GM23338 (cell line): ENCODE measurements at regions not wholly inside any gene's neighbourhood (a gene's known extent, or its start where the extent isn't known, plus 50 kb on each side); places are given as distances from the start of the nearest gene placed in this dataset.

Experiments
- ATAC-seq: fragments of 200-7000 bp; cut with Tn5 transposase; 3 replicates; pipeline ENCODE4 v1.9.1; 2020
- DNase-seq: peaks from one replicate; pipeline ENCODE4 v3.0.0-alpha.2; 2015; ENCODE audit warnings: low spot score
- H2AFZ ChIP-seq: fragments of 200-600 bp; sonication (generic); 2 replicates; pipeline ENCODE4 v1.8.0; 2016; ENCODE audit warnings: antibody characterized with exemption, mild to moderate bottlenecking, moderate library complexity
- H3F3A ChIP-seq: fragments of 200-600 bp; sonication (generic); replicated peaks from 2 replicates; pipeline ENCODE4 v1.8.0; 2017; ENCODE audit warnings: antibody characterized with exemption, mixed run types, low read depth
- H3K27ac ChIP-seq: fragments of 200-600 bp; sonication (generic); 2 replicates; pipeline ENCODE4 v1.6.1; 2016; ENCODE audit warnings: low read depth
- H3K27me3 ChIP-seq: fragments of 200-600 bp; sonication (generic); 2 replicates; pipeline ENCODE4 v1.8.0; 2016; ENCODE audit warnings: mild to moderate bottlenecking, mixed run types, moderate library complexity; ENCODE audit not compliant: insufficient read depth
- H3K36me3 ChIP-seq: fragments of 200-600 bp; sonication (generic); 2 replicates; pipeline ENCODE4 v1.8.0; 2016; ENCODE audit warnings: mild to moderate bottlenecking; ENCODE audit not compliant: insufficient read depth
- H3K4me1 ChIP-seq: fragments of 200-600 bp; sonication (generic); 2 replicates; pipeline ENCODE4 v1.8.0; 2016; ENCODE audit warnings: mild to moderate bottlenecking, moderate library complexity; ENCODE audit not compliant: insufficient read depth
- H3K4me2 ChIP-seq: fragments of 200-600 bp; sonication (generic); 2 replicates; pipeline ENCODE4 v1.7.1; 2017; ENCODE audit warnings: mixed run types
- H3K4me3 ChIP-seq: fragments of 200-600 bp; sonication (generic); 2 replicates; pipeline ENCODE4 v1.6.1; 2016; ENCODE audit warnings: mixed run types
- H3K79me2 ChIP-seq: fragments of 200-600 bp; sonication (generic); replicated peaks from 2 replicates; pipeline ENCODE4 v1.8.0; 2017; ENCODE audit warnings: mild to moderate bottlenecking; ENCODE audit not compliant: insufficient read depth
- H3K9me2 ChIP-seq: fragments of 200-600 bp; sonication (generic); 2 replicates; pipeline ENCODE4 v1.8.0; 2017; ENCODE audit not compliant: insufficient read depth
- H4K20me1 ChIP-seq: fragments of 200-600 bp; sonication (generic); replicated peaks from 2 replicates; pipeline ENCODE4 v1.8.0; 2017; ENCODE audit warnings: mild to moderate bottlenecking; ENCODE audit not compliant: insufficient read depth
- H3K27ac Mint-ChIP-seq: 2 replicates; pipeline ENCODE4 v1.8.0; 2020; ENCODE audit warnings: inconsistent platforms, mild to moderate bottlenecking, moderate library complexity, mixed read lengths
- H3K27me3 Mint-ChIP-seq: 3 replicates; pipeline ENCODE4 v1.8.0; 2022; ENCODE audit warnings: low read depth, mild to moderate bottlenecking, moderate library complexity, mixed read lengths, inconsistent platforms; ENCODE audit not compliant: insufficient read depth, poor library complexity
- H3K36me3 Mint-ChIP-seq: 3 replicates; pipeline ENCODE4 v1.8.0; 2021; ENCODE audit warnings: low read depth, mild to moderate bottlenecking, inconsistent platforms, moderate library complexity, mixed read lengths
- H3K4me1 Mint-ChIP-seq: 3 replicates; pipeline ENCODE4 v1.8.0; 2020; ENCODE audit warnings: mild to moderate bottlenecking, inconsistent platforms, mixed read lengths
- H3K4me3 Mint-ChIP-seq: 3 replicates; pipeline ENCODE4 v1.8.0; 2021; ENCODE audit warnings: moderate library complexity, mild to moderate bottlenecking, inconsistent platforms, mixed read lengths
- H3K9me3 Mint-ChIP-seq: 3 replicates; pipeline ENCODE4 v1.8.0; 2020; ENCODE audit warnings: moderate library complexity, mild to moderate bottlenecking, inconsistent platforms, mixed read lengths
- ETS1 ChIP-seq: IDR thresholded peaks from 2 replicates; pipeline ENCODE4 v1.6.1; 2016; ENCODE audit warnings: antibody characterized with exemption
- NANOG ChIP-seq: IDR thresholded peaks from 2 replicates; pipeline ENCODE4 v1.6.1; 2016; ENCODE audit warnings: antibody characterized with exemption, borderline replicate concordance
- REST ChIP-seq: IDR thresholded peaks from one replicate; pipeline ENCODE4 v1.6.1; 2018; ENCODE audit warnings: antibody characterized with exemption; ENCODE audit not compliant: unreplicated experiment
- TF ChIP-seq, protein P1 (sequence below): fragments of 250-450 bp; sonication (Bioruptor Pico); IDR thresholded peaks from 2 replicates; pipeline ENCODE4 v1.5.0; 2020; ENCODE audit warnings: mild to moderate bottlenecking, moderate library complexity

DNA sequence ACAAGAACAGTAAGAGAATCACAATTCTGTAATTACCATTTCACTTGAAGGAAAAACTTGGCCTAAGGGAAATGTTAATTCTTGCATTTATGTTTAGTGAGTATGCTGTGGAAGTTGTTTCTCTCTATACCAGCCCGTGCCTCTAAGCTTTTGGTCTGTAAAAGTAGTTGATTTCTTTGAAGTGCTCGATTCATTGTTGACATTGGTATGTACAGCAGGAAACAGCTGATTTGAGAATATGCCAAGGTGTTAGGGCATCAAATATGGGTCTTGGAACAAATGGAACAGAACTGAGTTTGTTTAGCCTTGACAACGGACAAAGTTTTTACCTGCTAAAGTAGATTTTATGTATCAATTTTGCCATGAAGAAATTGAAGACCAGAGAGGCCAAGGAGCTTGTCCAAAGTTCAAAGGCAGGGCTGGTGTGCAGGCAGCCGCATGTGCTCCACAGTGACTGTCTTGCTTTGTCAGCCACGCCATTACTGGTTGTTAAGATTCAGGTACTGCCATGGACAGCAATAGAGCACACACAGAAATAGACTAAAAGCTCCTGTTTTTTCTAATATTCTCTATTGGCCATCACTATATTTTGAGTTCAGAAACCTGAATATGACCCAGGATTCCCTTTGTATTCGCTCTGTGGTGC lies 75.5 kb upstream of the TLR3 start:
- H3K36me3 ChIP-seq: no peaks in the 10 kb centered on the region; the same call in 1 of the 2 replicates
- Mint-ChIP-seq H3K27ac (no peak overlapping the region), H3K36me3 (peaks cover 15% of the 10 kb centered on the region; the same call in 2 of the 3 replicates), H3K4me1 (peaks cover 9% of the 10 kb centered on the region), H3K4me3 (no peak overlapping the region), H3K27me3 (no peaks in the 10 kb centered on the region), H3K9me3 (peaks cover 18% of the 10 kb centered on the region)
- no peak for ATAC-seq
- 0 out of 2 replicates have a peak overlapping the region, but pooled peaks have one; percentile 1 for H2AFZ ChIP-seq
- H3K4me1 ChIP-seq: no peaks in the 10 kb centered on the region; the same call in 1 of the 2 replicates
- H3F3A ChIP-seq: no peaks in the 10 kb centered on the region
- no peaks in the 10 kb centered on the region for H3K79me2 ChIP-seq
- DNase-seq: no peak
- no peaks in the 10 kb centered on the region for H3K27me3 ChIP-seq
- TF ChIP-seq, protein P1, sequence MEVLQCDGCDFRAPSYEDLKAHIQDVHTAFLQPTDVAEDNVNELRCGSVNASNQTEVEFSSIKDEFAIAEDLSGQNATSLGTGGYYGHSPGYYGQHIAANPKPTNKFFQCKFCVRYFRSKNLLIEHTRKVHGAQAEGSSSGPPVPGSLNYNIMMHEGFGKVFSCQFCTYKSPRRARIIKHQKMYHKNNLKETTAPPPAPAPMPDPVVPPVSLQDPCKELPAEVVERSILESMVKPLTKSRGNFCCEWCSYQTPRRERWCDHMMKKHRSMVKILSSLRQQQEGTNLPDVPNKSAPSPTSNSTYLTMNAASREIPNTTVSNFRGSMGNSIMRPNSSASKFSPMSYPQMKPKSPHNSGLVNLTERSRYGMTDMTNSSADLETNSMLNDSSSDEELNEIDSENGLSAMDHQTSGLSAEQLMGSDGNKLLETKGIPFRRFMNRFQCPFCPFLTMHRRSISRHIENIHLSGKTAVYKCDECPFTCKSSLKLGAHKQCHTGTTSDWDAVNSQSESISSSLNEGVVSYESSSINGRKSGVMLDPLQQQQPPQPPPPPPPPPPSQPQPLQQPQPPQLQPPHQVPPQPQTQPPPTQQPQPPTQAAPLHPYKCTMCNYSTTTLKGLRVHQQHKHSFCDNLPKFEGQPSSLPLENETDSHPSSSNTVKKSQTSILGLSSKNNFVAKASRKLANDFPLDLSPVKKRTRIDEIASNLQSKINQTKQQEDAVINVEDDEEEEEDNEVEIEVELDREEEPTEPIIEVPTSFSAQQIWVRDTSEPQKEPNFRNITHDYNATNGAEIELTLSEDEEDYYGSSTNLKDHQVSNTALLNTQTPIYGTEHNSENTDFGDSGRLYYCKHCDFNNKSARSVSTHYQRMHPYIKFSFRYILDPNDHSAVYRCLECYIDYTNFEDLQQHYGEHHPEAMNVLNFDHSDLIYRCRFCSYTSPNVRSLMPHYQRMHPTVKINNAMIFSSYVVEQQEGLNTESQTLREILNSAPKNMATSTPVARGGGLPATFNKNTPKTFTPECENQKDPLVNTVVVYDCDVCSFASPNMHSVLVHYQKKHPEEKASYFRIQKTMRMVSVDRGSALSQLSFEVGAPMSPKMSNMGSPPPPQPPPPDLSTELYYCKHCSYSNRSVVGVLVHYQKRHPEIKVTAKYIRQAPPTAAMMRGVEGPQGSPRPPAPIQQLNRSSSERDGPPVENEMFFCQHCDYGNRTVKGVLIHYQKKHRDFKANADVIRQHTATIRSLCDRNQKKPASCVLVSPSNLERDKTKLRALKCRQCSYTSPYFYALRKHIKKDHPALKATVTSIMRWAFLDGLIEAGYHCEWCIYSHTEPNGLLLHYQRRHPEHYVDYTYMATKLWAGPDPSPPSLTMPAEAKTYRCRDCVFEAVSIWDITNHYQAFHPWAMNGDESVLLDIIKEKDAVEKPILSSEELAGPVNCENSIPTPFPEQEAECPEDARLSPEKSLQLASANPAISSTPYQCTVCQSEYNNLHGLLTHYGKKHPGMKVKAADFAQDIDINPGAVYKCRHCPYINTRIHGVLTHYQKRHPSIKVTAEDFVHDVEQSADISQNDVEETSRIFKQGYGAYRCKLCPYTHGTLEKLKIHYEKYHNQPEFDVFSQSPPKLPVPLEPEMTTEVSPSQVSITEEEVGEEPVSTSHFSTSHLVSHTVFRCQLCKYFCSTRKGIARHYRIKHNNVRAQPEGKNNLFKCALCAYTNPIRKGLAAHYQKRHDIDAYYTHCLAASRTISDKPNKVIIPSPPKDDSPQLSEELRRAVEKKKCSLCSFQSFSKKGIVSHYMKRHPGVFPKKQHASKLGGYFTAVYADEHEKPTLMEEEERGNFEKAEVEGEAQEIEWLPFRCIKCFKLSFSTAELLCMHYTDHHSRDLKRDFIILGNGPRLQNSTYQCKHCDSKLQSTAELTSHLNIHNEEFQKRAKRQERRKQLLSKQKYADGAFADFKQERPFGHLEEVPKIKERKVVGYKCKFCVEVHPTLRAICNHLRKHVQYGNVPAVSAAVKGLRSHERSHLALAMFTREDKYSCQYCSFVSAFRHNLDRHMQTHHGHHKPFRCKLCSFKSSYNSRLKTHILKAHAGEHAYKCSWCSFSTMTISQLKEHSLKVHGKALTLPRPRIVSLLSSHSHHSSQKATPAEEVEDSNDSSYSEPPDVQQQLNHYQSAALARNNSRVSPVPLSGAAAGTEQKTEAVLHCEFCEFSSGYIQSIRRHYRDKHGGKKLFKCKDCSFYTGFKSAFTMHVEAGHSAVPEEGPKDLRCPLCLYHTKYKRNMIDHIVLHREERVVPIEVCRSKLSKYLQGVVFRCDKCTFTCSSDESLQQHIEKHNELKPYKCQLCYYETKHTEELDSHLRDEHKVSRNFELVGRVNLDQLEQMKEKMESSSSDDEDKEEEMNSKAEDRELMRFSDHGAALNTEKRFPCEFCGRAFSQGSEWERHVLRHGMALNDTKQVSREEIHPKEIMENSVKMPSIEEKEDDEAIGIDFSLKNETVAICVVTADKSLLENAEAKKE: no peak
- TF ChIP-seq ETS1 (no peak), REST (no peak), NANOG (no peak)
- H4K20me1 ChIP-seq: no peaks in the 10 kb centered on the region
- no peak overlapping the region for H3K27ac ChIP-seq
- H3K4me2 ChIP-seq: no peak overlapping the region
- H3K4me3 ChIP-seq: no peak overlapping the region
- H3K9me2 ChIP-seq: no peaks in the 10 kb centered on the region
